SH-SY5Y (cell line): ENCODE measurements at regions not wholly inside any gene's neighbourhood (a gene's known extent, or its start where the extent isn't known, plus 50 kb on each side); places are given as distances from the start of the nearest gene placed in this dataset.

Experiments used
- GATA2 ChIP-seq: IDR thresholded peaks from 2 replicates; pipeline ENCODE4 v1.6.1; 2011; ENCODE audit warnings: mild to moderate bottlenecking, low read depth, low read length
- GATA3 ChIP-seq: IDR thresholded peaks from 2 replicates; pipeline ENCODE4 v1.6.1; 2011; ENCODE audit warnings: low read depth, mild to moderate bottlenecking, low read length, moderate library complexity

GRCh38 chr7:106339513-106340246, 54.9 kb upstream of the NAMPT start:
- no peak for TF ChIP-seq GATA2
- TF ChIP-seq GATA3 = no peak

DNA sequence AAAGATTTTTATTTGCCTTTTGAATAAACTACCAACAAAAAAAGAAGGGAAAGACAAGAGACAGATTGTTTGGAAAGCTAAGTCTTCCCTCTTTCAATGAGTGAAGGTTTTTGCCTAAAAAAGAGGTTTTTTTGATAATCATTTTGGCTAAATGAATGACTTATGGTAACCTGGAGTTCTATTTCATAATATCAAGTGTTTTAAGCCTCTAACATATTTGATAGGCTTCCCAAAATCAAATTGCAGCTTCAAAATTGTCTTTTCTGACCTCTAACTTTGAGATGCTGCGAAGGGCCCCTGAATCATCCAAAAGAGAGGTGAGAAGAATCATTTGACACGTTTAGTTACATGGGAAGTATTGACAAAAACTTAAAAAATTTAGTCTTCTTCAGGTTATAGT, 53.0 kb upstream of the NAMPT start:
- TF ChIP-seq GATA2 (no peak), GATA3 (no peak)

- TF ChIP-seq GATA3 (no peak), GATA2 (no peak)
Observed at GRCh38 chr7:106335814-106336213, 51.0 kb upstream of the NAMPT start.
